ENCODE measurements at regions not wholly inside any gene's neighbourhood (a gene's known extent, or its start where the extent isn't known, plus 50 kb on each side); places are given as distances from the start of the nearest gene placed in this dataset.

- no peak for DNase-seq (ENCODE audit: low spot score)
These were observed 417.6 kb upstream of the ZFP42 start for GRCh38 chr4:187577941-187578480.

- no peak for DNase-seq (ENCODE audit: low spot score)
These were observed 408.7 kb upstream of the ZFP42 start for GRCh38 chr4:187586892-187587291.

- DNase-seq (ENCODE audit: low spot score): no peak
These were observed 397.4 kb upstream of the ZFP42 start for GRCh38 chr4:187598196-187598595.

- peak; percentile 34 for DNase-seq (ENCODE audit: low spot score)
These were observed 393.1 kb upstream of the ZFP42 start for GRCh38 chr4:187602339-187603092.

- peak; percentile 75 for DNase-seq (ENCODE audit: low spot score)
These were observed 392.2 kb upstream of the ZFP42 start for GRCh38 chr4:187603093-187604025.

GRCh38 chr4:187604984-187605383 lies 390.6 kb upstream of the ZFP42 start:
- no peak for DNase-seq (ENCODE audit: low spot score)

GRCh38 chr4:187606581-187606980 lies 389.0 kb upstream of the ZFP42 start:
- DNase-seq (ENCODE audit: low spot score): peak; percentile 51

GRCh38 chr4:187608001-187608421 lies 387.6 kb upstream of the ZFP42 start:
- no peak for DNase-seq (ENCODE audit: low spot score)

GRCh38 chr4:187612301-187612700 lies 383.3 kb upstream of the ZFP42 start:
- no peak for DNase-seq (ENCODE audit: low spot score)

- DNase-seq (ENCODE audit: low spot score): no peak
These were observed 382.3 kb upstream of the ZFP42 start for GRCh38 chr4:187613089-187613839.

GRCh38 chr4:187615972-187616371 lies 379.6 kb upstream of the ZFP42 start:
- no peak for DNase-seq (ENCODE audit: low spot score)

- DNase-seq (ENCODE audit: low spot score): no peak
These were observed 378.5 kb upstream of the ZFP42 start for GRCh38 chr4:187617113-187617512.

GRCh38 chr4:187618701-187619281 lies 376.8 kb upstream of the ZFP42 start:
- no peak for DNase-seq (ENCODE audit: low spot score)

GRCh38 chr4:187619319-187619718 lies 376.3 kb upstream of the ZFP42 start:
- no peak for DNase-seq (ENCODE audit: low spot score)

GRCh38 chr4:187632260-187632995 lies 363.1 kb upstream of the ZFP42 start:
- DNase-seq (ENCODE audit: low spot score): no peak

GRCh38 chr4:187633245-187633644 lies 362.3 kb upstream of the ZFP42 start:
- no peak for DNase-seq (ENCODE audit: low spot score)

GRCh38 chr4:187656959-187657358 lies 338.6 kb upstream of the ZFP42 start:
- no peak for DNase-seq (ENCODE audit: low spot score)

GRCh38 chr4:187663076-187663475 lies 332.5 kb upstream of the ZFP42 start:
- no peak for DNase-seq (ENCODE audit: low spot score)

- no peak for DNase-seq (ENCODE audit: low spot score)
These were observed 331.6 kb upstream of the ZFP42 start for GRCh38 chr4:187664011-187664410.

GRCh38 chr4:187665086-187665485 lies 330.5 kb upstream of the ZFP42 start:
- DNase-seq (ENCODE audit: low spot score): no peak

- no peak for DNase-seq (ENCODE audit: low spot score)
These were observed 329.5 kb upstream of the ZFP42 start for GRCh38 chr4:187666034-187666433.

Measured in AG08395 (cell line).